Astrocyte (in vitro differentiated cells and primary cell): ENCODE measurements at regions not wholly inside any gene's neighbourhood (a gene's known extent, or its start where the extent isn't known, plus 50 kb on each side); places are given as distances from the start of the nearest gene placed in this dataset.
A peak's percentile ranks its signal among the peaks of the same experiment; 100 is the strongest.

Experiments
- DNase-seq: peaks from one replicate; pipeline ENCODE4 v3.0.0-alpha.2; 2010; ENCODE audit warnings: low read depth
- FAIRE-seq: peaks from 2 replicates; lab custom pipeline; 2011; peaks lifted over from hg19 to GRCh38; lab: Jason Lieb, UNC
- H2AFZ ChIP-seq: 2 replicates; pipeline ENCODE4 v1.6.0; 2012; ENCODE audit warnings: low read depth, low read length, inconsistent platforms
- H3K27ac ChIP-seq: 2 replicates; pipeline ENCODE4 v1.5.1; 2011; ENCODE audit warnings: low read depth, low read length, inconsistent platforms
- H3K27me3 ChIP-seq: 2 replicates; pipeline ENCODE4 v1.6.0; 2011; ENCODE audit warnings: low read length, inconsistent platforms; ENCODE audit not compliant: insufficient read depth
- H3K36me3 ChIP-seq: 2 replicates; pipeline ENCODE4 v1.5.1; 2011; ENCODE audit warnings: low read length, inconsistent platforms; ENCODE audit not compliant: insufficient read depth
- H3K4me1 ChIP-seq: 2 replicates; pipeline ENCODE4 v1.5.1; 2011; ENCODE audit warnings: low read length, inconsistent platforms; ENCODE audit not compliant: insufficient read depth
- H3K4me2 ChIP-seq: 2 replicates; pipeline ENCODE4 v1.6.0; 2012; ENCODE audit warnings: low read length, inconsistent platforms
- H3K4me3 ChIP-seq: 2 replicates; pipeline ENCODE4 v1.5.1; 2011; ENCODE audit warnings: low read depth, mild to moderate bottlenecking, low read length, inconsistent platforms; ENCODE audit not compliant: insufficient read depth
- H3K79me2 ChIP-seq: 2 replicates; pipeline ENCODE4 v1.6.0; 2012; ENCODE audit warnings: mild to moderate bottlenecking, low read length, inconsistent platforms; ENCODE audit not compliant: insufficient read depth
- H3K9ac ChIP-seq: 2 replicates; pipeline ENCODE4 v1.6.0; 2012; ENCODE audit warnings: mild to moderate bottlenecking, low read length, inconsistent platforms
- H3K9me3 ChIP-seq: 2 replicates; pipeline ENCODE4 v1.5.1; 2012; ENCODE audit warnings: low read depth, mild to moderate bottlenecking, low read length, inconsistent platforms; ENCODE audit not compliant: insufficient read depth
- H4K20me1 ChIP-seq: 2 replicates; pipeline ENCODE4 v1.6.0; 2012; ENCODE audit warnings: low read length, inconsistent platforms; ENCODE audit not compliant: insufficient read depth
- H3K27ac Mint-ChIP-seq: one replicate; pipeline ENCODE4 v1.8.0; 2021; ENCODE audit warnings: mild to moderate bottlenecking, mixed read lengths; ENCODE audit not compliant: unreplicated experiment
- H3K27me3 Mint-ChIP-seq: one replicate; pipeline ENCODE4 v1.8.0; 2021; ENCODE audit warnings: low read depth, mixed read lengths; ENCODE audit not compliant: unreplicated experiment
- H3K36me3 Mint-ChIP-seq: one replicate; pipeline ENCODE4 v1.8.0; 2021; ENCODE audit warnings: low read depth, mixed read lengths; ENCODE audit not compliant: unreplicated experiment
- H3K4me1 Mint-ChIP-seq: one replicate; pipeline ENCODE4 v1.8.0; 2021; ENCODE audit warnings: low read depth, mixed read lengths; ENCODE audit not compliant: unreplicated experiment
- H3K4me3 Mint-ChIP-seq: one replicate; pipeline ENCODE4 v1.8.0; 2021; ENCODE audit warnings: mild to moderate bottlenecking, moderate library complexity, mixed read lengths; ENCODE audit not compliant: unreplicated experiment
- H3K9me3 Mint-ChIP-seq: one replicate; pipeline ENCODE4 v1.8.0; 2021; ENCODE audit warnings: mild to moderate bottlenecking, mixed read lengths; ENCODE audit not compliant: unreplicated experiment
- CTCF ChIP-seq: IDR thresholded peaks from 2 replicates; pipeline ENCODE4 v1.5.1; 2011; ENCODE audit warnings: low read depth, mild to moderate bottlenecking, inconsistent platforms, low read length, moderate library complexity; ENCODE audit not compliant: insufficient read depth
- EZH2 ChIP-seq: IDR thresholded peaks from 2 replicates; pipeline ENCODE4 v1.6.1; 2012; ENCODE audit warnings: mild to moderate bottlenecking, low read length, inconsistent platforms; ENCODE audit not compliant: insufficient read depth

- H3K27ac Mint-ChIP-seq, result peak overlapping the region; percentile 73
Observed at GRCh38 chr6:134517145-134517658, 199.3 kb upstream of the SGK1 start.

GRCh38 chr6:134516582-134516981 is 198.7 kb upstream of the SGK1 start:
- Mint-ChIP-seq H3K27me3 (no peaks in the 10 kb centered on the region), H3K4me3 (no peak overlapping the region), H3K36me3 (no peaks in the 10 kb centered on the region), H3K4me1 (peaks cover 35% of the 10 kb centered on the region), H3K27ac (peak overlapping the region; percentile 73), H3K9me3 (no peaks in the 10 kb centered on the region)
- TF ChIP-seq EZH2, result no peak
- TF ChIP-seq CTCF, result no peak
- no peak overlapping the region for H3K9ac ChIP-seq
- no peak overlapping the region for H2AFZ ChIP-seq
- H3K79me2 ChIP-seq, result no peaks in the 10 kb centered on the region
- FAIRE-seq, result no peak
- no peaks in the 10 kb centered on the region for H3K36me3 ChIP-seq
- no peaks in the 10 kb centered on the region for H4K20me1 ChIP-seq
- H3K4me2 ChIP-seq, result peak overlapping the region; percentile 74
- DNase-seq, result no peak
- peaks cover 30% of the 10 kb centered on the region for H3K4me1 ChIP-seq
- H3K4me3 ChIP-seq, result no peak overlapping the region
- no peaks in the 10 kb centered on the region for H3K27me3 ChIP-seq
- H3K27ac ChIP-seq, result peak overlapping the region; percentile 18
- H3K9me3 ChIP-seq, result no peaks in the 10 kb centered on the region

More at GRCh38 chr6:134517145-134517658, 199.3 kb upstream of the SGK1 start:
- Histone ChIP-seq H3K27ac (peak overlapping the region; percentile 27), H3K27me3 (no peaks in the 10 kb centered on the region), H3K4me3 (peak overlapping the region; percentile 21), H2AFZ (peak overlapping the region; percentile 63), H3K4me1 (peaks cover 30% of the 10 kb centered on the region), H3K79me2 (no peaks in the 10 kb centered on the region), H3K4me2 (peak overlapping the region; percentile 74), H3K9ac (peak overlapping the region; percentile 23), H3K36me3 (no peaks in the 10 kb centered on the region), H3K9me3 (no peaks in the 10 kb centered on the region), H4K20me1 (no peaks in the 10 kb centered on the region)
- H3K4me3 Mint-ChIP-seq, result no peak overlapping the region
- TF ChIP-seq EZH2, result no peak
- no peak for TF ChIP-seq CTCF
- H3K27me3 Mint-ChIP-seq, result no peaks in the 10 kb centered on the region
- peaks cover 35% of the 10 kb centered on the region for H3K4me1 Mint-ChIP-seq
- DNase-seq (peak; percentile 83), FAIRE-seq (no peak)
- H3K9me3 Mint-ChIP-seq, result no peaks in the 10 kb centered on the region
- no peaks in the 10 kb centered on the region for H3K36me3 Mint-ChIP-seq

DNA sequence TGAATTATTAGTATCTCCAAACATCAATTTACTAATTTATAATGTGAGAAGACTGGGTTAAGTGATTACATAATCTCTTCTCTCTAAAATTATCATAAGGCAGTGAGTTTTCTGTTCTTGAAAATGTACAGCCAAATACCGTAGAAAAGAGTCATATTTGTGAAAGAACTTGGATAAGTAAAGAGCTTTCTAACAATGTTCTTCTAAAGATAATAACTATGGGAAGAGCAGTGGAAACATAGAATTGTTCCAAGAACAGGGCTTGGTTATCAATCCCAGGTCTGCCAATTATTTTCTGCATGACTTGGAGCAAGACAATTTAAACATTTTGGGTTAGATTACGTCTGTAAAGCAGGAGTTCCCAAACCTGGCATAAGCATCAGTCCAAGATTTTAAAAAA is 198.1 kb upstream of the SGK1 start:
- DNase-seq (peak; percentile 59), FAIRE-seq (no peak)
- no peaks in the 10 kb centered on the region for H3K27me3 Mint-ChIP-seq
- H3K4me1 Mint-ChIP-seq, result peaks cover 34% of the 10 kb centered on the region
- no peaks in the 10 kb centered on the region for H3K36me3 Mint-ChIP-seq
- H3K36me3 ChIP-seq, result no peaks in the 10 kb centered on the region
- H3K4me3 Mint-ChIP-seq, result no peak overlapping the region
- no peak overlapping the region for H3K4me3 ChIP-seq
- H3K27ac Mint-ChIP-seq, result no peak overlapping the region
- TF ChIP-seq CTCF (no peak), EZH2 (no peak)
- no peaks in the 10 kb centered on the region for H4K20me1 ChIP-seq
- no peak overlapping the region for H3K9ac ChIP-seq
- no peaks in the 10 kb centered on the region for H3K79me2 ChIP-seq
- H2AFZ ChIP-seq, result no peak overlapping the region
- H3K27ac ChIP-seq, result no peak overlapping the region
- no peaks in the 10 kb centered on the region for H3K9me3 ChIP-seq
- H3K27me3 ChIP-seq, result no peaks in the 10 kb centered on the region
- no peaks in the 10 kb centered on the region for H3K9me3 Mint-ChIP-seq
- no peak overlapping the region for H3K4me2 ChIP-seq
- H3K4me1 ChIP-seq, result peaks cover 30% of the 10 kb centered on the region
